ENCODE measurements at regions not wholly inside any gene's neighbourhood (a gene's known extent, or its start where the extent isn't known, plus 50 kb on each side); places are given as distances from the start of the nearest gene placed in this dataset.

DNA sequence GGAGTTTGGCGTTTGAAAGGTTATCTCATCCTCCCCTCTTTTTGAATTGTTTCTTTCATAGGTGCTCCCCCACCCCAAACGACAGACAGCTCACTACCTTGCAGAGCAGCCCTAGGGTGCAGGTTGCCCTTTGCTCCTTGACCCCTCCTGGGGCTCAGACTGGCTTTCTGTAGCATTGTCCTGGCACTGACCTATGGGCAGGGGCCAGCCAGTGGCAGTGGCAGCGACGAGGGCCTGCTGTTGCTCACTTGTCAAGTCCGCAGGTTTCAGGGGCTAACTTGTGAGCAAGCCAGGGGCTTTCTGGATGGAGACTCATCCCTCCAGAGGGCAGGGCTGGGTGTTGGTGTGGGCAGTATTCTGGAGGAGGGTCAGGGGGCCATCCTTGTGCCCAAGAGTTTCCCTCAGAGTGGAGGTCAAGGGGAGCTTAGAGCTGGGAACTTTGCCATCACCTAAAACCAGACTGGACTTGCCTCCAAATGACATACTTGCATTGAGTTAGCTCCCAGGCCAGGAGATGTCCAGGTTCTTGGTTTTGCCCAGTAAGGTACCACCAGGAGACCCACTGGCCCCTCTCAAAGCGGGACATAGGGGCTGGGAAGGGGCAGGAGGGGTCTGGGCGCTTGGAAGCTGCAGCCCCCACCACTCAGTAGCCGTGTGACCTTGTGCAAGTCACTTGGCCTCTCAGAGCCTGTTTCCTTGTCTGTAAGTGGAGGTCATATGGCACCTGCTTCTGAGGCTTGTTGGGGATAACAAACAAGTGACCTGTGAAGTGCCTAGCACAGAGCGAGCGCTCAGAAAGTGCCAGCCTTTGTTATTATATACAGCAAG lies 53.5 kb upstream of the CDKN2AIPNL start:
- no peak for DNase-seq
- no peaks in the 10 kb centered on the region for H3K36me3 ChIP-seq
- peak overlapping the region; percentile 41 to 48 for H3K4me3 ChIP-seq
- no peaks in the 10 kb centered on the region for H3K9me3 ChIP-seq
- H3K27ac ChIP-seq = peak overlapping the region; percentile 94 to 97
- H3K27me3 ChIP-seq = no peaks in the 10 kb centered on the region
- TF ChIP-seq, protein P1, sequence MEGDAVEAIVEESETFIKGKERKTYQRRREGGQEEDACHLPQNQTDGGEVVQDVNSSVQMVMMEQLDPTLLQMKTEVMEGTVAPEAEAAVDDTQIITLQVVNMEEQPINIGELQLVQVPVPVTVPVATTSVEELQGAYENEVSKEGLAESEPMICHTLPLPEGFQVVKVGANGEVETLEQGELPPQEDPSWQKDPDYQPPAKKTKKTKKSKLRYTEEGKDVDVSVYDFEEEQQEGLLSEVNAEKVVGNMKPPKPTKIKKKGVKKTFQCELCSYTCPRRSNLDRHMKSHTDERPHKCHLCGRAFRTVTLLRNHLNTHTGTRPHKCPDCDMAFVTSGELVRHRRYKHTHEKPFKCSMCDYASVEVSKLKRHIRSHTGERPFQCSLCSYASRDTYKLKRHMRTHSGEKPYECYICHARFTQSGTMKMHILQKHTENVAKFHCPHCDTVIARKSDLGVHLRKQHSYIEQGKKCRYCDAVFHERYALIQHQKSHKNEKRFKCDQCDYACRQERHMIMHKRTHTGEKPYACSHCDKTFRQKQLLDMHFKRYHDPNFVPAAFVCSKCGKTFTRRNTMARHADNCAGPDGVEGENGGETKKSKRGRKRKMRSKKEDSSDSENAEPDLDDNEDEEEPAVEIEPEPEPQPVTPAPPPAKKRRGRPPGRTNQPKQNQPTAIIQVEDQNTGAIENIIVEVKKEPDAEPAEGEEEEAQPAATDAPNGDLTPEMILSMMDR (IDR thresholded peaks at IDR 0.05) = no peak
- intact Hi-C loops (cut with DNase I) = no loop called here
- ATAC-seq = no peak
- H3K4me1 ChIP-seq = peaks cover 13 to 48% of the 10 kb centered on the region in 2 donors

DNA sequence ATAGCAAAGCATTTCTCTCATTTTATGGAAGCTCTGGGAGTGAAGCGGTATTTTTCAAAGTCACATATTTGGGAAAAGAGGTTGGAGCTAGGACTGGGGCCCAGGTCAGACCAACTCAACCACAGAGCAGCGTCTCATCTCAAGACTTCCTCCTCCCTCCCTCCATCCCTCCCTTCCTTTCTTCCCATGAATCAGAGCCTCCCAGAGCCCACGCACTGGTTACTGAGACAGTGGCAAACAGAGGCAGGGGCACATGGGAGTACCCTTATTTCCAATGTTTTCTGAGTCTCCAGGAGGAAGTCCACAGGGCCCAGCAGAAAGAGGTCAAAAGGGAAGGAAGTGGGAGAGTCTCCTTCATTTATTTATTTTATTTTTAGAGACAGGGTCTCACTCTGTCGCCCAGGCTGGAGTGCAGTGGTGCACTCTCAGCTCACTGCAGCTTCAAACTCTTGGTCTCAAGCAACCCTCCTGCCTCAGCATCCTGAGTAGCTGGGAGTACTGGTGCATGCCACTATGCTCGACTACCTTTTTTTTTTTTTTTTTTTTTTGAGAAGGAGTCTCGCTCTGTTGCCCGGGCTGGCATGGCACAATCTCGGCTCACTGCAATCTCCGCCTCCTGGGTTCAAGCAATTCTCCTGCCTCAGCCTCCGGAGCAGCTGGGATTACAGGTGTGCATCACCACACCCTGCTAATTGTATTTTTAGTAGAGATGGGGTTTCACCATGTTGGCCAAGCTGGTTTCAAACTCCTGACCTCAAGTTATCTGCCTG lies 52.5 kb upstream of the CDKN2AIPNL start:
- TF ChIP-seq, protein P1 (IDR thresholded peaks at IDR 0.05) = no peak
- Histone ChIP-seq H3K4me3 (no peak overlapping the region), H3K36me3 (no peaks in the 10 kb centered on the region), H3K27me3 (no peaks in the 10 kb centered on the region), H3K4me1 (peaks cover 13 to 48% of the 10 kb centered on the region in 2 donors), H3K27ac (peak overlapping the region in 1 of 2 donors; percentile 97), H3K9me3 (no peaks in the 10 kb centered on the region)
- intact Hi-C loops (cut with DNase I) = no loop called here
- no peak for DNase-seq
- no peak for ATAC-seq

DNA sequence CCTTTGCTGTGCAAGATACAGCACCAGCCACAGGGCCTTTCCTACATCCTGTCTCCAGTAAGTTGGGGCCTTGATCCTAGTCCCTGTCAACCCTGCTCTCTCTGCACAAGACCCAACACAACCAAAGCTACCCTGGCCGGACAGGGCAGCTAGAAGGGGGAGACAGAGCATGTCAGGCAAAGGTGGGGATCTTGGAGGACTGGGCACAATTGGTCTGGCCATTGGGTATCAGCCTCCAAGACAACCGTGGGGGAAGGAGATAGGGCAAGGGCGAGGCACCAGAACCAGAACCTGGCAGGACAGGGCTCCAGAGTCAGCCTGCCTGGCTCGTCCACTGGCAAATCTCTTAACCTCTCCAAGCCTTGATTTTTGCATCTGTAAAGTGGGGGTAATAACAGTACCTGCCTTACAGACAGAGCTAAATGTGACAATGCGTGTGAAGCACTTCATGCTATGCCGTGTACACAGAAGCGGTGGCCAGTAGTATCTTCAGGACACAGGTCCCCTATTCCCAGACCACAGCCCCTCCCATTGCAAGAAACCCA lies 51.6 kb upstream of the CDKN2AIPNL start:
- TF ChIP-seq, protein P1 (IDR thresholded peaks at IDR 0.05) = no peak
- no peak for DNase-seq
- no peak for ATAC-seq
- intact Hi-C loops (cut with DNase I) = no loop called here
- Histone ChIP-seq H3K27me3 (no peaks in the 10 kb centered on the region), H3K4me1 (peaks cover 13 to 48% of the 10 kb centered on the region in 2 donors), H3K27ac (no peak overlapping the region), H3K4me3 (no peak overlapping the region), H3K9me3 (no peaks in the 10 kb centered on the region), H3K36me3 (no peaks in the 10 kb centered on the region)

DNA sequence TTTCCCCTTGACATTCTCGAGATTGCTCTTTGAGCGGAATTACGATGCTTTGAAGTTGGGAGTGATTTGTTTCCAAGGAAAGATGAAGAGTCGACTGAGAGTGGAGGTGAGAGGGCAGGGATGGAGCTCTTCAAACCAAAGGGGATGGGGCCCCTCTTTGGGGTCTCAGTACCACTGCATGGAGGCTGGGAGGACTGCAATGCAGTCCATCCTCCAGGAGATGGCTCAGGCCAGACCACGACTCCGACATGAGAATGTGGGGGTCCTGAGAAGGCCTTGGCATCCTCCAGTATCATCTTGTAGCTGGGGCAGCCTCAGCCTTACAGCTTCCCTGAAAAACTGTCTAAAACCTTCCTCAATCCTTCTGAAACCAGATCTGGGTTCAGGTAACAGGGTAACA lies 51.1 kb upstream of the CDKN2AIPNL start:
- no peaks in the 10 kb centered on the region for H3K27me3 ChIP-seq
- intact Hi-C loops (cut with DNase I) = no loop called here
- peaks cover 13 to 45% of the 10 kb centered on the region in 2 donors for H3K4me1 ChIP-seq
- no peaks in the 10 kb centered on the region for H3K36me3 ChIP-seq
- no peak overlapping the region for H3K27ac ChIP-seq
- DNase-seq (no peak), ATAC-seq (no peak)
- H3K4me3 ChIP-seq = no peak overlapping the region
- H3K9me3 ChIP-seq = no peaks in the 10 kb centered on the region
- TF ChIP-seq, protein P1 (IDR thresholded peaks at IDR 0.05) = no peak

DNA sequence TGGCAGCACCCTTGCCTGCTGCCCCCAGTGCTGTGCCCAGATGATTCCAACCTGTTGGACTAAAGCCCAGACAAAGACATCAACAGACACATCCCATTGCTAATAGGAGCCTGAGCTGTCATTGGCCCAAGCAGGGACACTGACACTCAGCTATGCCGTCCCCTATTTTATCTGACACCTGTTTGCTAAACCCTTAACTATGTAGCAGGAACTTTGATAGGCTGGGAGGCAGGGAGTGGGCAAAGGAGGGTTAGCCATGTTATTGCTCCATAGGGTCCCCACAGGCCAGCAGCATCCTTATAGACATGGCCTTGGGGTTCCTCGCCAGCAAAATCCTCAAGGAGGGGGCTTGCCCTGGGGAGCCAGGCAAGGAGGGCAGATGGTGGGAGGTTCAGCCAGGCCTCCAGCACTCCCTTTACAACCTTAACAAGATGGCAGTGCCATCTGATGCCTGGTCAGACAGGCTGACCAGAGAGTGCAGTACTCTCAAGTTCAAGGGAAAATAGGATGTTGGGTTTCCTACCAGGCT lies 50.4 kb upstream of the CDKN2AIPNL start:
- no peak for ATAC-seq
- Histone ChIP-seq H3K4me3 (no peak overlapping the region), H3K27ac (no peak overlapping the region), H3K36me3 (no peaks in the 10 kb centered on the region), H3K27me3 (no peaks in the 10 kb centered on the region), H3K4me1 (peaks cover 13 to 39% of the 10 kb centered on the region in 2 donors), H3K9me3 (no peaks in the 10 kb centered on the region)
- no peak for DNase-seq
- TF ChIP-seq, protein P1 (IDR thresholded peaks at IDR 0.05) = no peak
- intact Hi-C loops (cut with DNase I) = no loop called here

Measured in left lung (tissue), 4 donors.